Right atrium auricular region (tissue), 2 donors: ENCODE measurements at regions not wholly inside any gene's neighbourhood (a gene's known extent, or its start where the extent isn't known, plus 50 kb on each side); places are given as distances from the start of the nearest gene placed in this dataset.
A peak's percentile ranks its signal among the peaks of the same experiment; 100 is the strongest.

Experiments
- DNase-seq: peaks from one replicate; pipeline ENCODE4 v3.0.0-alpha.2; 2019; ENCODE audit warnings: low spot score
- H3K27ac ChIP-seq, 2 donors: fragments of 200-600 bp; sonication (generic); 1 replicate in 1 of 2; 2 replicates in 1 of 2; pipeline ENCODE4 v1.5.1; 2016 to 2019
- H3K27me3 ChIP-seq, 2 donors: fragments of 200-600 bp; sonication (generic); one replicate each; pipeline versions ENCODE4 v1.5.1 to v1.6.0; 2017 to 2019
- H3K36me3 ChIP-seq: fragments of 200-600 bp; sonication (generic); one replicate; pipeline ENCODE4 v1.5.1; 2016
- H3K4me1 ChIP-seq, 2 donors: fragments of 200-600 bp; sonication (generic); one replicate each; pipeline versions ENCODE4 v1.5.1 to v1.6.0; 2017 to 2019
- H3K4me3 ChIP-seq, 2 donors: fragments of 200-600 bp; sonication (generic); 1 replicate in 1 of 2; 2 replicates in 1 of 2; pipeline ENCODE4 v1.5.1; 2017 to 2019; ENCODE audit warnings: mild to moderate bottlenecking in 1 of 2, moderate library complexity in 1 of 2
- H3K9me3 ChIP-seq, 2 donors: fragments of 200-600 bp; sonication (generic); one replicate each; pipeline ENCODE4 v1.5.1; 2019
- CTCF ChIP-seq, 2 donors: fragments of 200-600 bp; sonication (generic); IDR thresholded peaks; one replicate each; pipeline ENCODE4 v1.5.1; 2019; ENCODE audit warnings: antibody characterized with exemption in 2 of 2

GRCh38 chr4:11544211-11544610 is 115.5 kb upstream of the HS3ST1 start:
- H3K4me1 ChIP-seq: peaks cover 0 to 8% of the 10 kb centered on the region in 2 donors
- no peaks in the 10 kb centered on the region for H3K36me3 ChIP-seq
- H3K27me3 ChIP-seq: no peaks in the 10 kb centered on the region
- no peak for TF ChIP-seq CTCF (IDR thresholded peaks at IDR 0.05)
- no peak for DNase-seq
- H3K4me3 ChIP-seq: no peak overlapping the region
- no peaks in the 10 kb centered on the region for H3K9me3 ChIP-seq
- peak overlapping the region in 1 of 2 donors; percentile 34 for H3K27ac ChIP-seq

- no peaks in the 10 kb centered on the region for H3K9me3 ChIP-seq
- H3K36me3 ChIP-seq: no peaks in the 10 kb centered on the region
- H3K27me3 ChIP-seq: no peaks in the 10 kb centered on the region
- no peak overlapping the region for H3K4me3 ChIP-seq
- H3K4me1 ChIP-seq: peaks cover 0 to 8% of the 10 kb centered on the region in 2 donors
- peak overlapping the region in 1 of 2 donors; percentile 34 for H3K27ac ChIP-seq
- no peak for TF ChIP-seq CTCF (IDR thresholded peaks at IDR 0.05)
- no peak for DNase-seq
Observed at GRCh38 chr4:11543706-11544105, 115.0 kb upstream of the HS3ST1 start.

GRCh38 chr4:11542952-11543351 is 114.3 kb upstream of the HS3ST1 start:
- H3K27me3 ChIP-seq: no peaks in the 10 kb centered on the region
- no peaks in the 10 kb centered on the region for H3K9me3 ChIP-seq
- no peak for DNase-seq
- H3K4me3 ChIP-seq: no peak overlapping the region
- no peaks in the 10 kb centered on the region for H3K36me3 ChIP-seq
- no peak overlapping the region for H3K27ac ChIP-seq
- peaks cover 0 to 8% of the 10 kb centered on the region in 2 donors for H3K4me1 ChIP-seq
- TF ChIP-seq CTCF (IDR thresholded peaks at IDR 0.05): no peak

- TF ChIP-seq CTCF (IDR thresholded peaks at IDR 0.05): no peak
- Histone ChIP-seq H3K9me3 (no peaks in the 10 kb centered on the region), H3K27me3 (no peaks in the 10 kb centered on the region), H3K4me1 (no peaks in the 10 kb centered on the region), H3K27ac (no peak overlapping the region), H3K4me3 (no peak overlapping the region), H3K36me3 (no peaks in the 10 kb centered on the region)
- DNase-seq: no peak
Observed at GRCh38 chr4:11537846-11538245, 109.2 kb upstream of the HS3ST1 start.

- no peak overlapping the region for H3K27ac ChIP-seq
- H3K27me3 ChIP-seq: no peaks in the 10 kb centered on the region
- H3K36me3 ChIP-seq: no peaks in the 10 kb centered on the region
- H3K9me3 ChIP-seq: peaks cover 0 to 6% of the 10 kb centered on the region in 2 donors
- no peak overlapping the region for H3K4me3 ChIP-seq
- H3K4me1 ChIP-seq: no peaks in the 10 kb centered on the region
- no peak for DNase-seq
- TF ChIP-seq CTCF (IDR thresholded peaks at IDR 0.05): no peak
Observed at GRCh38 chr4:11535333-11535732, 106.6 kb upstream of the HS3ST1 start.

GRCh38 chr4:11534623-11535302 is 106.1 kb upstream of the HS3ST1 start:
- Histone ChIP-seq H3K4me1 (no peaks in the 10 kb centered on the region), H3K36me3 (no peaks in the 10 kb centered on the region), H3K4me3 (no peak overlapping the region), H3K27me3 (no peaks in the 10 kb centered on the region), H3K9me3 (peaks cover 0 to 7% of the 10 kb centered on the region in 2 donors), H3K27ac (no peak overlapping the region)
- no peak for DNase-seq
- no peak for TF ChIP-seq CTCF (IDR thresholded peaks at IDR 0.05)
